Caco-2 (cell line): ENCODE measurements at regions not wholly inside any gene's neighbourhood (a gene's known extent, or its start where the extent isn't known, plus 50 kb on each side); places are given as distances from the start of the nearest gene placed in this dataset.
"Not testable (repeated sequence)": the region's sequence is repeated elsewhere in the genome, so short reads cannot be mapped to it uniquely, and the experiment has no call there.

Source experiments
- BruUV-seq: library from RNA; stranded (reverse); fragments of 400-500 nt; replicated peaks from 2 replicates; lab custom pipeline; 2021; lab: Mats Ljungman, UMichigan
- CTCF ChIA-PET: fragments of 300-600 bp; sonication (Branson Sonifier 250); formaldehyde crosslinking; loops from one replicate; lab custom pipeline; 2022; ENCODE audit warnings: antibody characterized with exemption; lab: Charles Lee
- POLR2A ChIA-PET: fragments of 300-600 bp; sonication (Branson Sonifier 250); formaldehyde crosslinking; loops from one replicate; lab custom pipeline; 2022; ENCODE audit warnings: antibody characterized with exemption; lab: Charles Lee
- DNase-seq, 2 experiments: peaks; one replicate each; pipeline versions ENCODE4 v3.0.0 to v3.0.0-alpha.2; 2020 to 2022
- H3K27me3 ChIP-seq: replicated peaks from 2 replicates; pipeline ENCODE4 v1.6.0; 2011; ENCODE audit warnings: low read length; ENCODE audit not compliant: control insufficient read depth, insufficient read depth
- H3K36me3 ChIP-seq: 2 replicates; pipeline ENCODE4 v1.5.1; 2011; ENCODE audit warnings: low read length; ENCODE audit not compliant: control insufficient read depth, insufficient read depth
- H3K4me1 ChIP-seq: fragments of 250-450 bp; sonication (Bioruptor Pico); 2 replicates; pipeline ENCODE4 v1.5.1; 2020; ENCODE audit warnings: mild to moderate bottlenecking
- H3K4me3 ChIP-seq: 2 replicates; pipeline ENCODE4 v1.5.1; 2011; ENCODE audit warnings: low read depth, mild to moderate bottlenecking, control low read depth, low read length
- H3K9me3 ChIP-seq: fragments of 250-450 bp; sonication (Bioruptor Pico); 2 replicates; pipeline ENCODE4 v1.5.1; 2020; ENCODE audit warnings: mild to moderate bottlenecking, moderate library complexity
- H3K27ac Mint-ChIP-seq: one replicate; pipeline ENCODE4 v1.8.0; 2022; ENCODE audit warnings: mixed read lengths; ENCODE audit not compliant: unreplicated experiment
- H3K27me3 Mint-ChIP-seq: one replicate; pipeline ENCODE4 v1.8.0; 2022; ENCODE audit warnings: mixed read lengths; ENCODE audit not compliant: insufficient read depth, unreplicated experiment
- H3K36me3 Mint-ChIP-seq: one replicate; pipeline ENCODE4 v1.8.0; 2022; ENCODE audit warnings: mild to moderate bottlenecking, mixed read lengths; ENCODE audit not compliant: insufficient read depth, unreplicated experiment
- H3K4me1 Mint-ChIP-seq: one replicate; pipeline ENCODE4 v1.8.0; 2022; ENCODE audit warnings: low read depth, mixed read lengths; ENCODE audit not compliant: unreplicated experiment
- H3K4me3 Mint-ChIP-seq: one replicate; pipeline ENCODE4 v1.8.0; 2022; ENCODE audit warnings: mild to moderate bottlenecking, moderate library complexity, mixed read lengths; ENCODE audit not compliant: unreplicated experiment
- H3K9me3 Mint-ChIP-seq: one replicate; pipeline ENCODE4 v1.8.0; 2022; ENCODE audit warnings: mixed read lengths; ENCODE audit not compliant: unreplicated experiment
- CTCF ChIP-seq, 2 experiments: fragments of 200-600 bp in 1 of 2; IDR thresholded peaks; 1 replicate in 1 of 2; 2 replicates in 1 of 2; pipeline versions ENCODE4 v1.5.1 to v1.8.0; 2011 to 2022; ENCODE audit warnings: antibody characterized with exemption in 1 of 2, control low read depth in 1 of 2, inconsistent platforms in 1 of 2, low read depth in 1 of 2, low read length in 1 of 2, mild to moderate bottlenecking in 1 of 2, moderate library complexity in 1 of 2; ENCODE audit not compliant: insufficient read depth in 1 of 2, severe bottlenecking in 1 of 2, unreplicated experiment in 1 of 2
- intact Hi-C: fragments of 100-400 bp; cut with micrococcal nuclease; formaldehyde crosslinking; loops from one replicate; pipeline ENCODE4 v1.10.0; 2022; ENCODE audit not compliant: unreplicated experiment

GRCh38 chr5:115699967-115700366, 74.1 kb upstream of the TMED7 start:
- BruUV-seq: no TSS peak
- H3K4me1 ChIP-seq: no peaks in the 10 kb centered on the region
- no peak overlapping the region for H3K4me3 Mint-ChIP-seq
- no peaks in the 10 kb centered on the region for H3K9me3 ChIP-seq
- no peaks in the 10 kb centered on the region for H3K36me3 ChIP-seq
- intact Hi-C loops: no loop called here
- H3K36me3 Mint-ChIP-seq: no peaks in the 10 kb centered on the region
- DNase-seq: no peak
- H3K4me3 ChIP-seq: no peak overlapping the region
- CTCF ChIA-PET: no interaction called here
- POLR2A ChIA-PET: no interaction called here
- no peaks in the 10 kb centered on the region for H3K9me3 Mint-ChIP-seq
- no peaks in the 10 kb centered on the region for H3K27me3 ChIP-seq
- H3K4me1 Mint-ChIP-seq: no peaks in the 10 kb centered on the region
- peaks cover 12% of the 10 kb centered on the region for H3K27me3 Mint-ChIP-seq
- no peak for TF ChIP-seq CTCF (IDR thresholded peaks at IDR 0.05; ENCODE audit: insufficient read depth in 1 of 2, low read depth in 1 of 2, low read length in 1 of 2, severe bottlenecking in 1 of 2, unreplicated experiment in 1 of 2)
- no peak overlapping the region for H3K27ac Mint-ChIP-seq

GRCh38 chr5:115696141-115696650, 70.4 kb upstream of the TMED7 start:
- DNase-seq: no peak
- H3K9me3 ChIP-seq: no peaks in the 10 kb centered on the region
- CTCF ChIA-PET: no interaction called here
- H3K4me1 ChIP-seq: no peaks in the 10 kb centered on the region
- H3K36me3 Mint-ChIP-seq: no peaks in the 10 kb centered on the region
- intact Hi-C loops: no loop called here
- H3K4me1 Mint-ChIP-seq: no peaks in the 10 kb centered on the region
- H3K27ac Mint-ChIP-seq: no peak overlapping the region
- no peaks in the 10 kb centered on the region for H3K9me3 Mint-ChIP-seq
- TF ChIP-seq CTCF (IDR thresholded peaks at IDR 0.05; ENCODE audit: insufficient read depth in 1 of 2, low read depth in 1 of 2, low read length in 1 of 2, severe bottlenecking in 1 of 2, unreplicated experiment in 1 of 2): no peak
- POLR2A ChIA-PET: no interaction called here
- H3K4me3 ChIP-seq: no peak overlapping the region
- no peak overlapping the region for H3K4me3 Mint-ChIP-seq
- BruUV-seq: no TSS peak
- H3K36me3 ChIP-seq: no peaks in the 10 kb centered on the region
- no peaks in the 10 kb centered on the region for H3K27me3 ChIP-seq
- peaks cover 9% of the 10 kb centered on the region for H3K27me3 Mint-ChIP-seq

- intact Hi-C loops: no loop called here
- Histone ChIP-seq H3K4me3 (no peak overlapping the region), H3K36me3 (no peaks in the 10 kb centered on the region), H3K27me3 (no peaks in the 10 kb centered on the region), H3K4me1 (no peaks in the 10 kb centered on the region), H3K9me3 (no peaks in the 10 kb centered on the region)
- Mint-ChIP-seq H3K27ac (no peak overlapping the region), H3K9me3 (no peaks in the 10 kb centered on the region), H3K4me3 (no peak overlapping the region), H3K36me3 (no peaks in the 10 kb centered on the region), H3K4me1 (no peaks in the 10 kb centered on the region), H3K27me3 (peaks cover 7% of the 10 kb centered on the region)
- no TSS peak for BruUV-seq
- TF ChIP-seq CTCF (IDR thresholded peaks at IDR 0.05; ENCODE audit: insufficient read depth in 1 of 2, low read depth in 1 of 2, low read length in 1 of 2, severe bottlenecking in 1 of 2, unreplicated experiment in 1 of 2): no peak
- CTCF ChIA-PET: no interaction called here
- POLR2A ChIA-PET: no interaction called here
- no peak for DNase-seq
Measured at GRCh38 chr5:115695310-115695880, 69.6 kb upstream of the TMED7 start.

- H3K4me1 ChIP-seq, H3K27ac Mint-ChIP-seq, BruUV-seq, H3K36me3 Mint-ChIP-seq, intact Hi-C loops, H3K4me3 Mint-ChIP-seq, H3K4me3 ChIP-seq, DNase-seq, H3K36me3 ChIP-seq, H3K9me3 ChIP-seq, POLR2A ChIA-PET, H3K4me1 Mint-ChIP-seq, H3K27me3 Mint-ChIP-seq, H3K9me3 Mint-ChIP-seq, H3K27me3 ChIP-seq, CTCF ChIA-PET: not testable (repeated sequence)
Measured at GRCh38 chr5:115691814-115692213, 66.0 kb upstream of the TMED7 start.
